ENCODE measurements at regions not wholly inside any gene's neighbourhood (a gene's known extent, or its start where the extent isn't known, plus 50 kb on each side); places are given as distances from the start of the nearest gene placed in this dataset.
"Not testable (repeated sequence)": the region's sequence is repeated elsewhere in the genome, so short reads cannot be mapped to it uniquely, and the experiment has no call there.

GRCh38 chr9:115690786-115691496, 462.6 kb upstream of the PAPPA start:
- Histone ChIP-seq H3K27me3 (ENCODE audit: control insufficient read depth, insufficient read depth, low read length) (no peaks in the 10 kb centered on the region), H3K27ac (ENCODE audit: low read depth, low read length) (peak overlapping the region; percentile 89), H3K4me3 (ENCODE audit: low read depth, low read length) (no peak overlapping the region), H3K9me3 (ENCODE audit: control insufficient read depth, insufficient read depth, low read length) (no peaks in the 10 kb centered on the region)
- ChIA-PET CTCF (interaction anchor here (0.6 to 4.9 kb wide), 2 partner anchors 18 to 98 kb away, joined by 3 to 35 read pairs; no protein-coding TSS in a partner anchor), POLR2A (interaction anchor here (0.6 to 0.9 kb wide), 2 partner anchors 18 to 465 kb away, joined by 4 read pairs; no protein-coding TSS in a partner anchor)
- no peak for TF ChIP-seq CTCF (IDR thresholded peaks at IDR 0.05; ENCODE audit: low read depth, low read length)
- DNase-seq (ENCODE audit: low read depth, low spot score) = peak; percentile 93

GRCh38 chr9:115691693-115692092, 461.9 kb upstream of the PAPPA start:
- Histone ChIP-seq H3K4me3 (ENCODE audit: low read depth, low read length) (no peak overlapping the region), H3K9me3 (ENCODE audit: control insufficient read depth, insufficient read depth, low read length) (no peaks in the 10 kb centered on the region), H3K27me3 (ENCODE audit: control insufficient read depth, insufficient read depth, low read length) (no peaks in the 10 kb centered on the region), H3K27ac (ENCODE audit: low read depth, low read length) (peak overlapping the region; percentile 89)
- ChIA-PET CTCF (interaction anchor here (4.9 kb wide), 1 partner anchor 99 kb away, joined by 35 read pairs; no protein-coding TSS in a partner anchor), POLR2A (no interaction called here)
- DNase-seq (ENCODE audit: low read depth, low spot score) = peak; percentile 42
- no peak for TF ChIP-seq CTCF (IDR thresholded peaks at IDR 0.05; ENCODE audit: low read depth, low read length)

- CTCF ChIA-PET = interaction anchor here (0.7 to 4.9 kb wide), 3 partner anchors 100 to 955 kb away, joined by 3 to 35 read pairs (median 3); no protein-coding TSS in a partner anchor
Observed at GRCh38 chr9:115692868-115693267, 460.7 kb upstream of the PAPPA start.

GRCh38 chr9:115694014-115694413, 459.6 kb upstream of the PAPPA start:
- CTCF ChIA-PET = interaction anchor here (0.7 to 4.9 kb wide), 6 partner anchors 60 to 954 kb away, joined by 3 to 35 read pairs (median 4); no protein-coding TSS in a partner anchor
- H3K9me3 ChIP-seq (ENCODE audit: control insufficient read depth, insufficient read depth, low read length) = no peaks in the 10 kb centered on the region
- POLR2A ChIA-PET = no interaction called here
- no peaks in the 10 kb centered on the region for H3K27me3 ChIP-seq (ENCODE audit: control insufficient read depth, insufficient read depth, low read length)
- peak; percentile 78 for DNase-seq (ENCODE audit: low read depth, low spot score)
- H3K4me3 ChIP-seq (ENCODE audit: low read depth, low read length) = no peak overlapping the region
- no peak overlapping the region for H3K27ac ChIP-seq (ENCODE audit: low read depth, low read length)
- peak; percentile 54 for TF ChIP-seq CTCF (IDR thresholded peaks at IDR 0.05; ENCODE audit: low read depth, low read length)

More at GRCh38 chr9:115692868-115693267, 460.7 kb upstream of the PAPPA start:
- POLR2A ChIA-PET = interaction anchor here (0.7 to 1.0 kb wide), 2 partner anchors 158 to 251 kb away, joined by 3 to 5 read pairs; no protein-coding TSS in a partner anchor
- H3K9me3 ChIP-seq (ENCODE audit: control insufficient read depth, insufficient read depth, low read length); H3K27ac ChIP-seq (ENCODE audit: low read depth, low read length); H3K4me3 ChIP-seq (ENCODE audit: low read depth, low read length); DNase-seq (ENCODE audit: low read depth, low spot score); H3K27me3 ChIP-seq (ENCODE audit: control insufficient read depth, insufficient read depth, low read length): not testable (repeated sequence)

- TF ChIP-seq CTCF (IDR thresholded peaks at IDR 0.05; ENCODE audit: low read depth, low read length) = no peak
- POLR2A ChIA-PET = no interaction called here
- Histone ChIP-seq H3K9me3 (ENCODE audit: control insufficient read depth, insufficient read depth, low read length) (no peaks in the 10 kb centered on the region), H3K27ac (ENCODE audit: low read depth, low read length) (no peak overlapping the region), H3K4me3 (ENCODE audit: low read depth, low read length) (no peak overlapping the region), H3K27me3 (ENCODE audit: control insufficient read depth, insufficient read depth, low read length) (no peaks in the 10 kb centered on the region)
- CTCF ChIA-PET = interaction anchor here (0.7 to 1.6 kb wide), 3 partner anchors 59 to 102 kb away, joined by 3 to 10 read pairs (median 4); no protein-coding TSS in a partner anchor
- DNase-seq (ENCODE audit: low read depth, low spot score) = no peak
Observed at GRCh38 chr9:115694991-115695390, 458.6 kb upstream of the PAPPA start.
